Caco-2 (cell line): ENCODE measurements at regions not wholly inside any gene's neighbourhood (a gene's known extent, or its start where the extent isn't known, plus 50 kb on each side); places are given as distances from the start of the nearest gene placed in this dataset.

Experiments used
- BruUV-seq: library from RNA; stranded (reverse); fragments of 400-500 nt; replicated peaks from 2 replicates; lab custom pipeline; 2021; lab: Mats Ljungman, UMichigan
- CTCF ChIA-PET: fragments of 300-600 bp; sonication (Branson Sonifier 250); formaldehyde crosslinking; loops from one replicate; lab custom pipeline; 2022; ENCODE audit warnings: antibody characterized with exemption; lab: Charles Lee
- POLR2A ChIA-PET: fragments of 300-600 bp; sonication (Branson Sonifier 250); formaldehyde crosslinking; loops from one replicate; lab custom pipeline; 2022; ENCODE audit warnings: antibody characterized with exemption; lab: Charles Lee
- DNase-seq, 2 experiments: peaks; one replicate each; pipeline versions ENCODE4 v3.0.0 to v3.0.0-alpha.2; 2020 to 2022
- H3K27me3 ChIP-seq: replicated peaks from 2 replicates; pipeline ENCODE4 v1.6.0; 2011; ENCODE audit warnings: low read length; ENCODE audit not compliant: control insufficient read depth, insufficient read depth
- H3K36me3 ChIP-seq: 2 replicates; pipeline ENCODE4 v1.5.1; 2011; ENCODE audit warnings: low read length; ENCODE audit not compliant: control insufficient read depth, insufficient read depth
- H3K4me1 ChIP-seq: fragments of 250-450 bp; sonication (Bioruptor Pico); 2 replicates; pipeline ENCODE4 v1.5.1; 2020; ENCODE audit warnings: mild to moderate bottlenecking
- H3K4me3 ChIP-seq: 2 replicates; pipeline ENCODE4 v1.5.1; 2011; ENCODE audit warnings: low read depth, mild to moderate bottlenecking, control low read depth, low read length
- H3K9me3 ChIP-seq: fragments of 250-450 bp; sonication (Bioruptor Pico); 2 replicates; pipeline ENCODE4 v1.5.1; 2020; ENCODE audit warnings: mild to moderate bottlenecking, moderate library complexity
- H3K27ac Mint-ChIP-seq: one replicate; pipeline ENCODE4 v1.8.0; 2022; ENCODE audit warnings: mixed read lengths; ENCODE audit not compliant: unreplicated experiment
- H3K27me3 Mint-ChIP-seq: one replicate; pipeline ENCODE4 v1.8.0; 2022; ENCODE audit warnings: mixed read lengths; ENCODE audit not compliant: insufficient read depth, unreplicated experiment
- H3K36me3 Mint-ChIP-seq: one replicate; pipeline ENCODE4 v1.8.0; 2022; ENCODE audit warnings: mild to moderate bottlenecking, mixed read lengths; ENCODE audit not compliant: insufficient read depth, unreplicated experiment
- H3K4me1 Mint-ChIP-seq: one replicate; pipeline ENCODE4 v1.8.0; 2022; ENCODE audit warnings: low read depth, mixed read lengths; ENCODE audit not compliant: unreplicated experiment
- H3K4me3 Mint-ChIP-seq: one replicate; pipeline ENCODE4 v1.8.0; 2022; ENCODE audit warnings: mild to moderate bottlenecking, moderate library complexity, mixed read lengths; ENCODE audit not compliant: unreplicated experiment
- H3K9me3 Mint-ChIP-seq: one replicate; pipeline ENCODE4 v1.8.0; 2022; ENCODE audit warnings: mixed read lengths; ENCODE audit not compliant: unreplicated experiment
- intact Hi-C: fragments of 100-400 bp; cut with micrococcal nuclease; formaldehyde crosslinking; loops from one replicate; pipeline ENCODE4 v1.10.0; 2022; ENCODE audit not compliant: unreplicated experiment
- TF ChIP-seq, protein P1 (sequence below), 2 experiments: fragments of 200-600 bp in 1 of 2; IDR thresholded peaks; 1 replicate in 1 of 2; 2 replicates in 1 of 2; pipeline versions ENCODE4 v1.5.1 to v1.8.0; 2011 to 2022; ENCODE audit warnings: antibody characterized with exemption in 1 of 2, control low read depth in 1 of 2, inconsistent platforms in 1 of 2, low read depth in 1 of 2, low read length in 1 of 2, mild to moderate bottlenecking in 1 of 2, moderate library complexity in 1 of 2; ENCODE audit not compliant: insufficient read depth in 1 of 2, severe bottlenecking in 1 of 2, unreplicated experiment in 1 of 2

DNA sequence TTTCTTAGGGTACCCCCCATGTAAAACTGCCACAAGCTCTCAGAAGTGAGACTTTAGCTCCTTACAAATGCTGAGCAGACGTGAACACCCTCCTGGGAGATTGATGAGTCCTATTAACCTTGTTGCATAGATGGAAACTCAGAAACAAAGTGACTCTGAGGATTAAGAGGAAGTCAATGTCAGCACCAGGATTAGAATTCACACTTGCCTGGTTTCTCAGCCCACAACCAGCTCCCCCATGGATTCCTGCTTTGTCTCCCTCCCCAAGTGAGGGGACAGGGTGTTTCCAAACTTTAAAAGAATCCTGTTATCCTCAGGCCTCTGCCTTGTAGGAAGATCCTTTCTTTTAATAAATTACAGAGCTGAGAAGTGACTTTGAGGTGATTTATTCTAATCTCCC, 324.4 kb downstream of the NDFIP2 start:
- CTCF ChIA-PET, result no interaction called here
- BruUV-seq, result no TSS peak
- TF ChIP-seq, protein P1, sequence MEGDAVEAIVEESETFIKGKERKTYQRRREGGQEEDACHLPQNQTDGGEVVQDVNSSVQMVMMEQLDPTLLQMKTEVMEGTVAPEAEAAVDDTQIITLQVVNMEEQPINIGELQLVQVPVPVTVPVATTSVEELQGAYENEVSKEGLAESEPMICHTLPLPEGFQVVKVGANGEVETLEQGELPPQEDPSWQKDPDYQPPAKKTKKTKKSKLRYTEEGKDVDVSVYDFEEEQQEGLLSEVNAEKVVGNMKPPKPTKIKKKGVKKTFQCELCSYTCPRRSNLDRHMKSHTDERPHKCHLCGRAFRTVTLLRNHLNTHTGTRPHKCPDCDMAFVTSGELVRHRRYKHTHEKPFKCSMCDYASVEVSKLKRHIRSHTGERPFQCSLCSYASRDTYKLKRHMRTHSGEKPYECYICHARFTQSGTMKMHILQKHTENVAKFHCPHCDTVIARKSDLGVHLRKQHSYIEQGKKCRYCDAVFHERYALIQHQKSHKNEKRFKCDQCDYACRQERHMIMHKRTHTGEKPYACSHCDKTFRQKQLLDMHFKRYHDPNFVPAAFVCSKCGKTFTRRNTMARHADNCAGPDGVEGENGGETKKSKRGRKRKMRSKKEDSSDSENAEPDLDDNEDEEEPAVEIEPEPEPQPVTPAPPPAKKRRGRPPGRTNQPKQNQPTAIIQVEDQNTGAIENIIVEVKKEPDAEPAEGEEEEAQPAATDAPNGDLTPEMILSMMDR (IDR thresholded peaks at IDR 0.05; ENCODE audit: insufficient read depth in 1 of 2, low read depth in 1 of 2, low read length in 1 of 2, severe bottlenecking in 1 of 2, unreplicated experiment in 1 of 2), result no peak
- Mint-ChIP-seq H3K9me3 (peaks cover 11% of the 10 kb centered on the region), H3K36me3 (peaks cover 1% of the 10 kb centered on the region), H3K4me3 (no peak overlapping the region), H3K27me3 (no peaks in the 10 kb centered on the region), H3K27ac (no peak overlapping the region), H3K4me1 (peaks cover 27% of the 10 kb centered on the region)
- Histone ChIP-seq H3K4me1 (peaks cover 17% of the 10 kb centered on the region), H3K9me3 (no peaks in the 10 kb centered on the region), H3K27me3 (no peaks in the 10 kb centered on the region), H3K36me3 (no peaks in the 10 kb centered on the region), H3K4me3 (no peak overlapping the region)
- intact Hi-C loops, result no loop called here
- POLR2A ChIA-PET, result no interaction called here
- DNase-seq, result no peak

DNA sequence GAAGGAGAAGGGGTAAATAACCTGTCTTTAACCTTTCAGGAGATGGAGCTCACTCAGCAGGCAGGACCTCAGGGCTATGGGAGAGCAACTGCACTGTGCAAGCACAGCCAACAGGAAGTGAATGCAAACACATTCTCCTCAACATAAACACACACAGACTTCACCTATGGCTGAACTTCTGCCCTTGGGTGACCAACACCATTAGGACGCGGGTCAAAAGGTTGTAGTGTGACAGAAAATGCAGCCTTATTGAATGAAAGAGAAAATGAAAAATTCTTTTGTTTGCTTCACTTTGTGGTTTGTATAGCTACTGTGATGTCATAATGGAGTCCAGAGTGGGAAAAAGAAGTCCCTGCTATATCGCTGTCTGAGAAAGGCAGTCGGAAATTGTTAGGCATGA, 323.0 kb downstream of the NDFIP2 start:
- no peaks in the 10 kb centered on the region for H3K36me3 ChIP-seq
- no peaks in the 10 kb centered on the region for H3K27me3 ChIP-seq
- no peak overlapping the region for H3K4me3 ChIP-seq
- Mint-ChIP-seq H3K9me3 (no peaks in the 10 kb centered on the region), H3K27ac (no peak overlapping the region), H3K4me1 (peaks cover 17% of the 10 kb centered on the region), H3K4me3 (no peak overlapping the region), H3K36me3 (no peaks in the 10 kb centered on the region), H3K27me3 (no peaks in the 10 kb centered on the region)
- intact Hi-C loops, result no loop called here
- H3K9me3 ChIP-seq, result no peaks in the 10 kb centered on the region
- ChIA-PET CTCF (interaction anchor here (1.5 kb wide), 1 partner anchor 9 kb away, joined by 3 read pairs; no protein-coding TSS in a partner anchor), POLR2A (no interaction called here)
- peaks cover 20% of the 10 kb centered on the region for H3K4me1 ChIP-seq
- TF ChIP-seq, protein P1 (IDR thresholded peaks at IDR 0.05; ENCODE audit: insufficient read depth in 1 of 2, low read depth in 1 of 2, low read length in 1 of 2, severe bottlenecking in 1 of 2, unreplicated experiment in 1 of 2), result no peak
- no peak for DNase-seq
- no TSS peak for BruUV-seq

DNA sequence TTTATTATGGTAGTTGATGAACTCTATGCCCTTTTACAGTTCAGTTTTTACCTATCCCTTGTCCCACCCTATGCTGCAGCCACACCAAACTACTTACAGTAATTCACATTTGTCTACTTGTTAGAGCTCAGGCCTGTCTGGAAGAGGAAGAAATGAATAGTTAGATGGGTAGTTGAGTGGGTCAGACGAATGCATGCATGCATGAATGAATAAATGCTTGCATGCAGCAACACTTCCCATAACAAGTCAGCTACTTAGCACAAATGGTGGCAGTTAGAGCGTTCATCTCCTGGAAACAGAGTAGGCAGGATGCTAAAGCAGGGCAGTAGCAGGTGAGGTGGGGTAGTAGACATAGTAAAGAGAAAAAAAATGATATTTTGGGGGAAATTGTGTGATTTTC, 322.3 kb downstream of the NDFIP2 start:
- CTCF ChIA-PET, result interaction anchor here (1.5 kb wide), 1 partner anchor 8 kb away, joined by 3 read pairs; no protein-coding TSS in a partner anchor
- H3K4me3 Mint-ChIP-seq, result no peak overlapping the region
- H3K36me3 Mint-ChIP-seq, result no peaks in the 10 kb centered on the region
- Histone ChIP-seq H3K4me3 (no peak overlapping the region), H3K4me1 (peaks cover 23% of the 10 kb centered on the region), H3K36me3 (no peaks in the 10 kb centered on the region), H3K27me3 (no peaks in the 10 kb centered on the region), H3K9me3 (no peaks in the 10 kb centered on the region)
- intact Hi-C loops, result no loop called here
- no peaks in the 10 kb centered on the region for H3K9me3 Mint-ChIP-seq
- DNase-seq, result no peak
- no peaks in the 10 kb centered on the region for H3K27me3 Mint-ChIP-seq
- POLR2A ChIA-PET, result no interaction called here
- no peak overlapping the region for H3K27ac Mint-ChIP-seq
- TF ChIP-seq, protein P1 (IDR thresholded peaks at IDR 0.05; ENCODE audit: insufficient read depth in 1 of 2, low read depth in 1 of 2, low read length in 1 of 2, severe bottlenecking in 1 of 2, unreplicated experiment in 1 of 2), result no peak
- BruUV-seq, result no TSS peak
- H3K4me1 Mint-ChIP-seq, result peaks cover 17% of the 10 kb centered on the region
